ENCODE measurements at regions not wholly inside any gene's neighbourhood (a gene's known extent, or its start where the extent isn't known, plus 50 kb on each side); places are given as distances from the start of the nearest gene placed in this dataset.

DNA sequence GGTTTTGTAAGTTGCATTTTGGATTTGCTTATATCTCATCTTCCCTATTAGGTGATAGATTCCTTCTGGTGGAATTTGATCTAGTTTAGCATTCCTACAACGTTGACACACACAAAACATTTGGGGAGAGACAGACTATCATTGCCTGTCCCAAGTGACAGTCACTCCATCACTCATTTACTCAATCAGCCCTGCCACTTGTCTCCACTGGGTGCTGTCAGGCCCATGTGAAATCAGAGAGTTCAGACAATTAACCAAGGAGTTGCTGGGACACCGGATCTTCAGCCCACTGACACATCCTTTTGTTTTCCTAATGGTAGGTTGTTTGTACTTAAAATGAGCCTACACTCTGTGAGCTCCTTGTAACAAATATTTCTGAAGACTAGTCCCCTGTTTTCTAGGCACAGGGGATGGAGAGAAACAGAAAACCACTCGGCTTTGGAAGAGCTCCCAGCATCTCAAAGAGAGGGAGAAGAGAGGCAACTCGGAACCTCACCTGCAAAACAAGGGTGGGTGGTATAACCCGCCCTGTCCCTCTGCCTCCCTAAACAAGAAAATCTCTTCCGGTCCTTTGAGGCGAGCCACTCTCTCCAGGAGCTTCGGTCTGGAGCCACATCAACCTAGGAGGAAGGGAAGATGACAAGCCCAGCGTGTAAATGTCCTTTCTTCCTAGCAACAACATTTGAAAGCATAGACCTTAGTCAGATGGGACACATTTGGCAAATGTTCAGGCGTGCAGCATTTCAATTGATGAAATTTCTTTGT, 440.9 kb upstream of the KLF12 start:
- no peak for TF ChIP-seq ZNF451 (CRISPR knock-in tag; IDR thresholded peaks at IDR 0.05)
- no peak for TF ChIP-seq HNRNPH1 (optimal IDR thresholded peaks at IDR 0.05; ENCODE audit: low read depth, low read length)
- TF ChIP-seq NFIC (IDR thresholded peaks at IDR 0.05; ENCODE audit: low read length), result no peak
- no peak for TF ChIP-seq ZNF549 (CRISPR knock-in tag; IDR thresholded peaks at IDR 0.05)
- TF ChIP-seq ZNF530 (CRISPR knock-in tag; IDR thresholded peaks at IDR 0.05; ENCODE audit: low read depth), result no peak
- TF ChIP-seq, protein P1, sequence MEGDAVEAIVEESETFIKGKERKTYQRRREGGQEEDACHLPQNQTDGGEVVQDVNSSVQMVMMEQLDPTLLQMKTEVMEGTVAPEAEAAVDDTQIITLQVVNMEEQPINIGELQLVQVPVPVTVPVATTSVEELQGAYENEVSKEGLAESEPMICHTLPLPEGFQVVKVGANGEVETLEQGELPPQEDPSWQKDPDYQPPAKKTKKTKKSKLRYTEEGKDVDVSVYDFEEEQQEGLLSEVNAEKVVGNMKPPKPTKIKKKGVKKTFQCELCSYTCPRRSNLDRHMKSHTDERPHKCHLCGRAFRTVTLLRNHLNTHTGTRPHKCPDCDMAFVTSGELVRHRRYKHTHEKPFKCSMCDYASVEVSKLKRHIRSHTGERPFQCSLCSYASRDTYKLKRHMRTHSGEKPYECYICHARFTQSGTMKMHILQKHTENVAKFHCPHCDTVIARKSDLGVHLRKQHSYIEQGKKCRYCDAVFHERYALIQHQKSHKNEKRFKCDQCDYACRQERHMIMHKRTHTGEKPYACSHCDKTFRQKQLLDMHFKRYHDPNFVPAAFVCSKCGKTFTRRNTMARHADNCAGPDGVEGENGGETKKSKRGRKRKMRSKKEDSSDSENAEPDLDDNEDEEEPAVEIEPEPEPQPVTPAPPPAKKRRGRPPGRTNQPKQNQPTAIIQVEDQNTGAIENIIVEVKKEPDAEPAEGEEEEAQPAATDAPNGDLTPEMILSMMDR (CRISPR knock-in tag; IDR thresholded peaks at IDR 0.05), result no peak
- TF ChIP-seq HNRNPLL (IDR thresholded peaks at IDR 0.05; ENCODE audit: low read depth, low read length, poor library complexity, severe bottlenecking), result no peak
- no peak for TF ChIP-seq RAD21 (CRISPR knock-in tag; IDR thresholded peaks at IDR 0.05)
- no peak for TF ChIP-seq HNF4A (CRISPR knock-in tag; IDR thresholded peaks at IDR 0.05)
